ENCODE measurements at regions not wholly inside any gene's neighbourhood (a gene's known extent, or its start where the extent isn't known, plus 50 kb on each side); places are given as distances from the start of the nearest gene placed in this dataset.
A peak's percentile ranks its signal among the peaks of the same experiment; 100 is the strongest.

- TF ChIP-seq CTCF (IDR thresholded peaks at IDR 0.05; ENCODE audit: low read depth, low read length), result no peak
- H3K36me3 ChIP-seq, result no peaks in the 10 kb centered on the region
- no peaks in the 10 kb centered on the region for H3K9me3 ChIP-seq (ENCODE audit: low read depth)
- peak overlapping the region; percentile 99 for H3K27ac ChIP-seq
- no peaks in the 10 kb centered on the region for H3K27me3 ChIP-seq
- peaks cover 22% of the 10 kb centered on the region for H3K4me1 ChIP-seq (ENCODE audit: low read depth)
- no peak overlapping the region for H3K4me3 ChIP-seq
- DNase-seq (ENCODE audit: low read depth in 1 of 2, low spot score in 1 of 2), result no peak
Measured at GRCh38 chr3:66154444-66154861, 66.3 kb upstream of the SLC25A26 start.

DNA sequence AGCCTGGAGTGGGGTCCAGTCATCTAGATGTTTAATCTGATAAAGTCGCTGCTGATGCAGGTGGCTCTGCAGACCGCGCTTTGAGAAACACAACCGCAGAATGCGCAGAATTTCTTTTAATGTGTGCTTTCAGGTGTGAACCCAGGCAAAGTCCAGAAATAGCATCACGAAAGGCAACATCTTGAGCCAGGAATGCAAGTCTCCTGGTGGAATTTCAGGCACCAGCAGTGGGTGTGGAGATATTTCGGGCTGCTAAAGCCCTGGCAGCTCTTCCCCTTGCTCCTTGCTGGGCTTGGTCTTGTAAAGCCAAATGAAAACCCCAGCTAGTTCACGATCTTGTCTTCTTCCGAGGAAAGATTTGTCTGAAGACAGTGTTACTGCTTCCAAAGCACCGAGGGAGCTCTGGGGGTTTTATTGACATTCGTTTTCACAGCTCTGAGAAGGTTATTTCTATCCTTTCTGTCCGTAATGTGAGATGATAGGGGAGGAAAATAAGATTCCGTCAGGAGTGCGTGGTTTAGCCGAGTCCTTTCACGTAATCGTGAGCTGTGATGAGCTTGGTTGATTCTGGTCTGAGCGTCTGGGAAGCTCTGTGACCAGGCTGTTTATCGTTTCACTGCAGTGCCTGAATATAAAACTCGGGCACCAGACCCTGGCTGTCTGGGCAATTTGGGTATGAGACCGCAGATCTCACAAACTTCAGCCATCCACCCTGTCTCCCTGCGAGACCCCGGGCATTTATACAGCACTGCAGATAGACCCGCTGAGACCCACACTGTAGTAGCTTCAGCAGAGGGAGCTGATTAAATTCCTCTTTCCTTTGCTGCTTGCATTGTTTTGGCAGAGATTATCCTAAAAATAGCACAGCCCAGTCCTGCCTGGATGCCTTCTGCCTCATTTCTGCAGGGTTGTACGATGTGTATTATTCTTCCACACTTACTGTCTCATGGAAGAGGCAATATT is 67.0 kb upstream of the SLC25A26 start:
- Histone ChIP-seq H3K4me1 (ENCODE audit: low read depth) (peaks cover 22% of the 10 kb centered on the region), H3K27me3 (no peaks in the 10 kb centered on the region), H3K4me3 (no peak overlapping the region), H3K9me3 (ENCODE audit: low read depth) (no peaks in the 10 kb centered on the region), H3K27ac (peak overlapping the region; percentile 99), H3K36me3 (no peaks in the 10 kb centered on the region)
- peak; percentile 52 to 79 for DNase-seq (ENCODE audit: low read depth in 1 of 2, low spot score in 1 of 2)
- no peak for TF ChIP-seq CTCF (IDR thresholded peaks at IDR 0.05; ENCODE audit: low read depth, low read length)

GRCh38 chr3:66152336-66152735 is 68.5 kb upstream of the SLC25A26 start:
- Histone ChIP-seq H3K4me1 (ENCODE audit: low read depth) (peaks cover 22% of the 10 kb centered on the region), H3K36me3 (no peaks in the 10 kb centered on the region), H3K4me3 (no peak overlapping the region), H3K27ac (peak overlapping the region; percentile 99), H3K9me3 (ENCODE audit: low read depth) (no peaks in the 10 kb centered on the region), H3K27me3 (no peaks in the 10 kb centered on the region)
- TF ChIP-seq CTCF (IDR thresholded peaks at IDR 0.05; ENCODE audit: low read depth, low read length), result no peak
- no peak for DNase-seq (ENCODE audit: low read depth in 1 of 2, low spot score in 1 of 2)

DNA sequence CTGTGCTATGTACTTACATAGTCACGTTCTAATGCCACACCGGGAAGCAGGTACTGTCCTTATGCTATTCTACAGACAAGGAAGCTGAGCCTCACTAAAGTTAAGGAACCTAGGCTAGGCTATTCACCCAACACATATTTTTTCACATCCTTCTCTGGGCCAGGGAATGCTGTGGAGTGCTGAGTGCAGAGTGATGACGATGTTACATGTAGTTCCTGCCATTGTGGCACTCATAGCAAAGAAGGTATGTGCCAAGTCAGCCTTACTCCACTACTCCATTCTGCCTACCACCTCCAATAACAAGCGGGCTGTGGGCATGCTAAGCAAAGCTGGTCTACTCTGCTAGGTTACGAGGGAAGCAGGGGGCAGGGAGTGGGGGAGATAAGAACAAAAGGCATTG is 69.8 kb upstream of the SLC25A26 start:
- Histone ChIP-seq H3K4me1 (ENCODE audit: low read depth) (peaks cover 22% of the 10 kb centered on the region), H3K4me3 (no peak overlapping the region), H3K27ac (no peak overlapping the region), H3K9me3 (ENCODE audit: low read depth) (no peaks in the 10 kb centered on the region), H3K27me3 (no peaks in the 10 kb centered on the region), H3K36me3 (no peaks in the 10 kb centered on the region)
- no peak for DNase-seq (ENCODE audit: low read depth in 1 of 2, low spot score in 1 of 2)
- no peak for TF ChIP-seq CTCF (IDR thresholded peaks at IDR 0.05; ENCODE audit: low read depth, low read length)

- Histone ChIP-seq H3K36me3 (no peaks in the 10 kb centered on the region), H3K4me1 (ENCODE audit: low read depth) (peaks cover 21% of the 10 kb centered on the region), H3K4me3 (no peak overlapping the region), H3K9me3 (ENCODE audit: low read depth) (no peaks in the 10 kb centered on the region), H3K27me3 (no peaks in the 10 kb centered on the region), H3K27ac (no peak overlapping the region)
- no peak for DNase-seq (ENCODE audit: low read depth in 1 of 2, low spot score in 1 of 2)
- TF ChIP-seq CTCF (IDR thresholded peaks at IDR 0.05; ENCODE audit: low read depth, low read length), result no peak
Measured at GRCh38 chr3:66149269-66149668, 71.5 kb upstream of the SLC25A26 start.
